ENCODE measurements at regions not wholly inside any gene's neighbourhood (a gene's known extent, or its start where the extent isn't known, plus 50 kb on each side); places are given as distances from the start of the nearest gene placed in this dataset.

DNA sequence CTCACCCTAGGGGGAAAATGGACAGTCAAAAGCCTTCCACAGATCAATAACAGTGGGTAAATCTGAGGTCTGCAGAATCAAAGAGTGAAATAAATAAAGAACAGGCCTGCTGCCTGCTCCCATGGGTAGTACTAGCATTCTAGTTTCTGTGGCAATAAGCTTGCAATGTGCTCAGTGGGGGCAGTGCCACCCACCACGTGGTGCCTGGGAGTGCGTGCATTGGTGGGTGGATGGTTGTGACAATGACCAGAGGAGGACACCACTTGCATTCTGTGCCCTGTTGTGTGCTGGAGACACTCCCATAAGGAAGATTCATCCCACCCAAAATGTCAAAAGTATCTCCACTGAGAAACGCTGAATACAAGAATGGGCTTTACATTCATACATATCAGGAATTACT lies 95.5 kb upstream of the NEDD9 start:
- Mint-ChIP-seq H3K27me3 (no peaks in the 10 kb centered on the region), H3K9me3 (no peaks in the 10 kb centered on the region), H3K4me3 (no peak overlapping the region), H3K27ac (peak overlapping the region; percentile 39), H3K36me3 (peaks cover 20% of the 10 kb centered on the region), H3K4me1 (peaks cover 50% of the 10 kb centered on the region)
- ATAC-seq (ENCODE audit: low read depth) = no peak
- DNase-seq (ENCODE audit: low spot score in 2 of 2) = no peak

DNA sequence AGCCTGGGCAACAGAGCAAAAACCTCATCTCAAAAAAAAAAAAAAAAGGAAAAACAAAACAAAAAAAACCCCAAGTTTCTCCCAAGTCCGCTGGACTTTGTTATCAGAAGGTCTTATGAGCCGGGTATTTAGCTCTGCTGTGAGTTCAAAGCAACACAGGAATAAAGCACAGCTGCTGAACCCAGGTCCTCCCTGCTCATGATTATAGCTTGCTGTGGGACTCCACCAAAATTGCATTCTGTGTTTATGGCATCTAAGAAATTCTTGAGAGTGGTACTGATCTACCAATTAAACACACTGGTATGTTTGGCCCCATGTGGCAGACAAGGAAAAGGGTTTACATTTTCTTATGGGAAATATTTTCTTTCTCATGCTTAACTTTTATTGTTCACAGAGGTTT lies 93.6 kb upstream of the NEDD9 start:
- Mint-ChIP-seq H3K36me3 (peaks cover 20% of the 10 kb centered on the region), H3K4me3 (no peak overlapping the region), H3K9me3 (no peaks in the 10 kb centered on the region), H3K27ac (no peak overlapping the region), H3K27me3 (no peaks in the 10 kb centered on the region), H3K4me1 (peaks cover 38% of the 10 kb centered on the region)
- ATAC-seq (ENCODE audit: low read depth) = no peak
- no peak for DNase-seq (ENCODE audit: low spot score in 2 of 2)

DNA sequence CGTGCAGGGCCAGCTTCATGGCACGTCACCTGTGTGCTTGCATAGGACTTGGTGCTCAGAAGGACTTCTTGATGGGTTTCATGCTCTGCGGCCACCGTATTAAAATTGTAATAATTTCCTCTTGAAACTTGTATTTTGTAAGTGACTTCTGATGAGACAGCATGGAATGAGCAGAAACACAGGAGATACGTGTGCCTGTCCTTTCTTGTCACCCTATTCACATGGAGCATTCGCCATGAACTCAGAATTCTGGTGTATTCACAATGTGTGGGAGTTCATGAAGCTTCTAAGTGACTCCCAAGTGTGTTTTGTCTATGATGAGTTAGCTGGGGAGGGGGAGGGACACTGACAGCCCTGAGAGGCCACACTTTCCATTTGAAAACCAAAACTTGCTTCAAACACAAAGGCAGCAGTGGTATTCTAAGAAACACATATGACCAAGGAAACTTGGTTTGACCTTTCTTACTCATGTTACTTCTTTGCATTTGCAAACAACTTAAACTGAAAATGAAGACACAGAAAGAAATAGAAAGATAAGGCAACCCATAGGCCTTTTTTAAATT lies 92.1 kb upstream of the NEDD9 start:
- Mint-ChIP-seq H3K36me3 (peaks cover 31% of the 10 kb centered on the region), H3K9me3 (no peaks in the 10 kb centered on the region), H3K4me1 (peaks cover 34% of the 10 kb centered on the region), H3K27ac (peak overlapping the region; percentile 78), H3K27me3 (no peaks in the 10 kb centered on the region), H3K4me3 (no peak overlapping the region)
- ATAC-seq (ENCODE audit: low read depth) (no peak), DNase-seq (ENCODE audit: low spot score in 2 of 2) (no peak)

DNA sequence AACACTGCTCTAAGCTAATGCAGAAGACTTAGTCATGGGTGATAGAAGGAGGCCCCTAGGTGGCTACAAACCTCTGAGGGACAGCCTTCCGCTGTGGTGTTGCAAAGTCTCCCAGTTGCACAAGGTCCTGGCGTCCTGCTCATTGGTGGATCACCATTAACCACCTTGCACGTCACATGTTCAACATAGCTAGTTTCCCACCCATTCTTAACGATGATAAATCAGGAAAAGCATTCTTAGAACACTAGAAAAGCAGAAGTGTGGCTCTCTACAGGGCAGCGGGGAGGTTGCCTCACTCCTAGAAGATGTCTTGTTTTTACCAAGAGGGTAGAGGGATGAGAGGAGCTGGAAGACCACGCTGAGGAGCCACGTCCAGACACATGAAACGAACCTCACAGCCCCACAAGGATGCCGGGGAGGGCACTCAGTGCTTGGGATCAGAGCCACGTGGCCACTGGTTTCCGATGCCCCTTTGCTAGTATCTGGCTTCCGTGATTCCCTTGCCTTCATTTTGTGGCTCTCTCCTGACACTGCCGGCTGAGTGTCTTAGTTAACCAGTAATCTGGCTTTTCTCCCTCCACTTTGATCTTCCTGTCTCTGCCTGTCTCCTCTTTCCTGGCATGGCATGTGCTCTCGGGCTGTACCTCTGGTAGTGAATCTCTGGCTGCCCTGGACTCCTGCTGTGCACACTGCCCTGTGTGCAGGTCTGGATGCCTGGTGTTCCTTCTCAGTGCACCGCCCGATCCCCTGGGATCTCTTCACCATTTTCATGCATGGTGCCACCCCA lies 91.4 kb upstream of the NEDD9 start:
- Mint-ChIP-seq H3K36me3 (peaks cover 35% of the 10 kb centered on the region), H3K4me3 (no peak overlapping the region), H3K9me3 (no peaks in the 10 kb centered on the region), H3K27ac (peak overlapping the region; percentile 78), H3K4me1 (peaks cover 35% of the 10 kb centered on the region), H3K27me3 (no peaks in the 10 kb centered on the region)
- peak; percentile 51 for ATAC-seq (ENCODE audit: low read depth)
- DNase-seq (ENCODE audit: low spot score in 2 of 2) = no peak

DNA sequence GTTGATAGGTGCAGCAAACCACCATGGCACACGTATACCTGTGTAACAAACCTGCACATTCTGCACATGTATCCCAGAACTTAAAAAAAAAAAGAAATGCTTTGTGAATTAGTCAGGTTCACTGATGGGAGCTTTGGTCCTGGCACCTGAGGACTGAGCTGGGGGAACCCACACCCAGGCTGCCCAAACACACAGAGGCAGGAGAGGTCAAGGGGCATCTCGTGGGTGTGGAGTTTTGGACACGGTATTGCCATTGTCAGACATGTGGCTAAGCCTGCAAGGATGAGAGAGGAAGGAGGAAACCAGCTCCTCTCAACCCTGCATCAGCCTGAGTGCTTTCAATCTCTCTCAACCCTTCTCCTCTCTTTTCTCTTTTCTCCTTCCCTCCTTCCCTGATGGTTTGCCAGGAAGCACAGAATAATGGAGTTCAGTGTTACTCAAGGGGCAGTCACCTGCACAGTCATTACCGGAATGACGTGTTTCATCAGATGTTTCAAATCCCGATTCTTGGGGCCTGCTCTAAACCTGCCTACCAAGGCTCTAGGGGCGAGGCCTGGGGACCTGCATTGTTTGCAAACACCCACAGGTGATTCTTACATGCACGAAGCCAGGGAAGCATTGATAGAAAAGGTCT lies 89.9 kb upstream of the NEDD9 start:
- H3K9me3 Mint-ChIP-seq = no peaks in the 10 kb centered on the region
- H3K27me3 Mint-ChIP-seq = no peaks in the 10 kb centered on the region
- no peak for ATAC-seq (ENCODE audit: low read depth)
- peaks cover 29% of the 10 kb centered on the region for H3K36me3 Mint-ChIP-seq
- H3K27ac Mint-ChIP-seq = peak overlapping the region; percentile 4
- peaks cover 34% of the 10 kb centered on the region for H3K4me1 Mint-ChIP-seq
- H3K4me3 Mint-ChIP-seq = no peak overlapping the region
- DNase-seq (ENCODE audit: low spot score in 2 of 2) = no peak

DNA sequence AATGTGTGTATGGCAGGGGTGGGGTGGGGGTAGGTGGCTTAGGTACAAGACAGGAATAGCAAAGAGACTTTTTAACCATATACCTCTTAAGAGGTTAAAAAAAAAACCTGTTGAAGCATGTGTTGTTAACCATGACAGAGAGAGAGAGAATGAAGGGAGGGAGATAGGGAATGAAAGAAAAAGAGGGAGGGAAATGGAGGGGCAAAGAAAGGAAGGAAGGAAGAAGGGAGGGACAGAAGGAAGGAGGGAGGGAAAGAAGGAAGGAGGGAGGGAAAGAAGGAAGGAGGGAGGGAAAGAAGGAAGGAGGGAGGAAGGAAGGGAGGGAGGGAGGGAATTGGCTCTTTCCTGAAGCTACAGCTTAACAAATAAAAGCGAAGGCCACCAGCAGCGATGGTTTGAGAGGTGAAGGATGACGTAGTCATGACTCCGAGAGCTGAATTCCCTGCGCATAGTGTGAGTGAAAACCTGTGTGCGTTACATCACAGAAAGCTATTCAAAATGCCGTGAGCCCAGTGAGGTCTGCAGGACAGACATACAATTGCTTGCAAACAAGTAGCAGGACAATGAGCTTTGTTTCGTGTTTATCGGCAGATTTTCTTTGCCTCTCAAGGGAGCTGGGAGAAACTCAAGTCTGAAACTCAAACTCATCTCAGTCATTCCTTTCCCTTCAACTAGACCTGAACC lies 88.6 kb upstream of the NEDD9 start:
- Mint-ChIP-seq H3K4me3 (no peak overlapping the region), H3K9me3 (no peaks in the 10 kb centered on the region), H3K4me1 (peaks cover 34% of the 10 kb centered on the region), H3K36me3 (peaks cover 36% of the 10 kb centered on the region), H3K27me3 (no peaks in the 10 kb centered on the region), H3K27ac (peak overlapping the region; percentile 76)
- ATAC-seq (ENCODE audit: low read depth) (no peak), DNase-seq (ENCODE audit: low spot score in 2 of 2) (no peak)

DNA sequence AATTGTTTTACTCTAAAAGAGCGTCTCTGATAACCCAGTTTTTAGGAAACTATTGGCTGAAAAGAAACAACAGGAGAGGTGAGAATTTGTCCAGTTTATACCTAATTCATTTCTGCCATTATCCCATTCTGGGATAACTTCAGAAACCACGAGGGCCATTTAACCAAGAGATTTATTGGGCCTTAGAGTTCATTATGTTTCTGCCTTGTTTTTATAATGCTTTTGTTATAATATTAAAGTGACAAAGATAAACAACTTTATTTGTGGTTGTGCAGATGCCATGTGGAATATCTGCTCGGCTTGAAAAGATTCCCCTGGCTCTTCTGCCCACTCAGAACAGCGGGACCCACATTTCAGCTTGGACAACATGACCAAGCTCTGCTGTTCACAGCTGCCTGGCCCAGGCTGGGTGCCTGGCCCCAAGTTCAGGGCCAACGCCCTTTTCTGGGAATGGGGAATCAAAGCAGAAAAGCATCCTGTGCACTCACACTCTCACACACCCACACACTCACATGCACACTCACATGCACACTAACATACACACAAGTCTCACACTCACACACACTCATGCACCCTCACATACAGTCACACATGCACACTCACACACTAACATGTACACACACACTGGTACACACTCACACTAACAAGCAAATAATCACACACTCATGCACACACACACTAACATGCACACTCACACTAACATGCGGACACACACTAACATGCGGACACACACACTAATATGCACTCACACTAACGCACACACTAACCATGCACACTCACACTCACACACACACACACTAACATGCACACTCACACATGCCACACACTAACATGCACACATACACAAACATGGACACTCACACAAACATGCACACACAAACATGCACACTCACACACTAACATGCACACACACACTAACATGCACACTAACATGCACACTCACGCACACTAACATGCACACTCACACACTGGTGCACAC lies 86.7 kb upstream of the NEDD9 start:
- H3K27ac Mint-ChIP-seq = peak overlapping the region; percentile 76
- H3K4me1 Mint-ChIP-seq = peaks cover 28% of the 10 kb centered on the region
- peaks cover 43% of the 10 kb centered on the region for H3K36me3 Mint-ChIP-seq
- DNase-seq (ENCODE audit: low spot score in 2 of 2) (no peak), ATAC-seq (ENCODE audit: low read depth) (no peak)
- H3K4me3 Mint-ChIP-seq = no peak overlapping the region
- no peaks in the 10 kb centered on the region for H3K9me3 Mint-ChIP-seq
- H3K27me3 Mint-ChIP-seq = no peaks in the 10 kb centered on the region

DNA sequence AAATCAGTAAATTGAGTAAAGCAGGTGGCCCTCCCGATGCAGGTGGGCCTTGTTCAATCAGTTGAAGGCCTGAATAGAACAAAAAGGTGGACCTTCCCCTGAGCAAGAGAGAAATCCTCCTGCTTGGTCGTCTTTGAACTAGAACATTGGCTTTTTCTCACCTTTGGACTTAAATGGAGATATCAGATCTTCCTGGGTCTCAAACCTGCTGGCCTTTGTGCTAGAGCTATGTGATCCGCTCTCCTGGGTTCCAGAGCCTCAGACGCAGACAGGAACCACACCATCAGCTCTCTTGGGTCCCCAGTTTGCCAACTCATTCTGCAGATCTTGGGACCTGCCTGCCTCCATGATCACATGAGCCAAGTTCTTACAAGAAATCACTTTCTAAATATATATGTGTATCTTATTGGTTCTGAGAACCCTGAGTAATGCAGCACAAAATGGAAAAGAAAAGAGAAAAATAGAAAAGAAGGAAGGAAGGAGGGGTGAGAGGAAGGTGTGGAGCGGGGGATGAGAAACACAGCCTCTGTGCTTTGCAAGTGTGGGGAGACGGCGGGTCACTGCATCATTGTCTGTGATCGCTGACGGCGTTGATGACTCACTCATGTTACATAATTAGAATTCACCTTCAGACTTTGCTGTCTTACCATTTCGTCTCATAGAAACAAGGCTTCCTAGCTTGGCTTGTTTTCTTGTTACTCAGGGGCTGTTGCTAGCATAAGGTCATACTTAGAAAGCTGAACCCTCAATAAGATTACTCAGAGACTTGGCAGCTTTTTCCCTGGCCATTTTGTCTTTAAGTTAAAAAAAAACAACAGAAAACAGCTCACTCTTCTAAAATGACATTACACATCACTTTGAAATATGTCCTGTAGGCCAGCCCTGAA lies 85.7 kb upstream of the NEDD9 start:
- H3K36me3 Mint-ChIP-seq = peaks cover 45% of the 10 kb centered on the region
- no peak overlapping the region for H3K4me3 Mint-ChIP-seq
- peak; percentile 93 for ATAC-seq (ENCODE audit: low read depth)
- DNase-seq (ENCODE audit: low spot score in 2 of 2) = peak in 1 of 2 donors; percentile 27
- H3K4me1 Mint-ChIP-seq = peaks cover 25% of the 10 kb centered on the region
- no peaks in the 10 kb centered on the region for H3K27me3 Mint-ChIP-seq
- H3K27ac Mint-ChIP-seq = peak overlapping the region; percentile 49
- peaks cover 3% of the 10 kb centered on the region for H3K9me3 Mint-ChIP-seq

DNA sequence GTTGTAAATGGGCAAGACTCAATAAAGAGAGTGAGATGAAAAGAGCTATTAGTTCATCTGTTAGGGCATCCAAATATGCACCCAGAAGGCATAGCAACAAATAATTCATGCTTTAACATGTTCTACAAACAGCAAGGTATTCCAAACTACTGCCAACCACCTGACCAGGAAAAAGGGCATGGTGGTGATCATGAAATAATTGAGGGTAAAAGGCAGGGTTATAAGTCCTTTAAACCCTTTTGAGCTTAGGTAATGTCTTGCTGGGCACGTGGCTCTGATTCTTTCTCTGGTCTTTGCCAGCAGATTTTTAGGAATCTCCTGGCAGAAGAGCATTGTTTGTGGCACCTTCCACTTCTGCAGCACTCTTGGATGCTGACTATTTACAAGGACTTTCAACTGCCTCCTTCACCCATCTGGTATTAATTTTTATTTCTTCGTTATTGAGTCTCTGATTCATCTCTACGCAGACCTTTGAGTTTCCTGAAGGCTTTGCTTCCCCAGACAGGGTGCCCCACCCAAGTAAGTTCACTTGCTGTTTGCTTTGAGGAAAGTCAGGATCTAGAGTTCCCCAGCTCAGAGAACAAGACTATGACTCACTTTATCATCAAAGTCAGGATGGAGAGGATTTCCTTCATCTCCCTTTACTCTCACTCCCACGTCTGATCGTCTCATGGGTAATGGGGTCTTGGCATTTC lies 83.4 kb upstream of the NEDD9 start:
- peaks cover 6% of the 10 kb centered on the region for H3K9me3 Mint-ChIP-seq
- H3K27ac Mint-ChIP-seq = peak overlapping the region; percentile 43
- ATAC-seq (ENCODE audit: low read depth) (no peak), DNase-seq (ENCODE audit: low spot score in 2 of 2) (no peak)
- peaks cover 49% of the 10 kb centered on the region for H3K36me3 Mint-ChIP-seq
- H3K27me3 Mint-ChIP-seq = no peaks in the 10 kb centered on the region
- H3K4me1 Mint-ChIP-seq = peaks cover 31% of the 10 kb centered on the region
- no peak overlapping the region for H3K4me3 Mint-ChIP-seq

DNA sequence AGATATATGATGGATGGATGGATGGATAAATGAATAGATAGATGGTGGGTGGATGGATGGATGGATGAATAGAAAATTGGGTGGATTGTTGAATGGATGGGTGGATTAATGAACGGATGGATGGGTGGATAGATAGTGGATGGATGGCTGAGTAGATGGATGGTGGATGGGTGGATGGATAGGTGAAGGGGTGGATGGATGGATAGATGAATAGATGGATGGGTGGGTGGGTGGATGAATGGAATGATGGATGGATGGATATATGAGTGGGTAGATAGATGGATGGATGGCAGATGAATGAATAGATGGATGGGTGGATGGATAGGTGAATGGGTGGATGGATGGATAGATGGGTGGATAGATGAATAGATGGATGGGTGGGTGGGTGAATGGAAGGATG lies 80.7 kb upstream of the NEDD9 start:
- peaks cover 6% of the 10 kb centered on the region for H3K9me3 Mint-ChIP-seq
- H3K36me3 Mint-ChIP-seq = peaks cover 45% of the 10 kb centered on the region
- H3K27ac Mint-ChIP-seq = no peak overlapping the region
- H3K27me3 Mint-ChIP-seq = no peaks in the 10 kb centered on the region
- H3K4me3 Mint-ChIP-seq = no peak overlapping the region
- H3K4me1 Mint-ChIP-seq = peaks cover 22% of the 10 kb centered on the region
- ATAC-seq (ENCODE audit: low read depth) (no peak), DNase-seq (ENCODE audit: low spot score in 2 of 2) (no peak)

DNA sequence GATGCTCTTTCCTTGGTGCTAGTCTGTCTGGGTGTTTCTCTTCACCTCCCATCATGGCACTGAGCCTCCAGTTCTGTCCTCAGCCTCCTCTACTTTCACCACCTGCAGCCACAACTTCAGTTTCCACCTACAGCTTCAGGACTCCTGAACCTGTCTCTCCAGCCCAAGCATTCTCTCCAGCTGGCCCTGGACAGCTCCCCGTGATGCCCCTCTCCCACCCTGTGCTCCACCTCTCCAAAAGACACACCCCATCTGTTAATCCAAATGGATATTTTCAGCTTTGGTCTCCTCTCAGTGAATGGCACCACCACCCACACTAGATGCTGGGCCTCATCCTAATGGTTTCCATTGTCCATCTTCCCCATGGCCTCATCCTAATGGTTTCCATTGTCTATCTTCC lies 79.5 kb upstream of the NEDD9 start:
- Mint-ChIP-seq H3K36me3 (peaks cover 43% of the 10 kb centered on the region), H3K27ac (peak overlapping the region; percentile 8), H3K27me3 (no peaks in the 10 kb centered on the region), H3K4me3 (no peak overlapping the region), H3K4me1 (peaks cover 19% of the 10 kb centered on the region), H3K9me3 (peaks cover 6% of the 10 kb centered on the region)
- DNase-seq (ENCODE audit: low spot score in 2 of 2) (no peak), ATAC-seq (ENCODE audit: low read depth) (no peak)

DNA sequence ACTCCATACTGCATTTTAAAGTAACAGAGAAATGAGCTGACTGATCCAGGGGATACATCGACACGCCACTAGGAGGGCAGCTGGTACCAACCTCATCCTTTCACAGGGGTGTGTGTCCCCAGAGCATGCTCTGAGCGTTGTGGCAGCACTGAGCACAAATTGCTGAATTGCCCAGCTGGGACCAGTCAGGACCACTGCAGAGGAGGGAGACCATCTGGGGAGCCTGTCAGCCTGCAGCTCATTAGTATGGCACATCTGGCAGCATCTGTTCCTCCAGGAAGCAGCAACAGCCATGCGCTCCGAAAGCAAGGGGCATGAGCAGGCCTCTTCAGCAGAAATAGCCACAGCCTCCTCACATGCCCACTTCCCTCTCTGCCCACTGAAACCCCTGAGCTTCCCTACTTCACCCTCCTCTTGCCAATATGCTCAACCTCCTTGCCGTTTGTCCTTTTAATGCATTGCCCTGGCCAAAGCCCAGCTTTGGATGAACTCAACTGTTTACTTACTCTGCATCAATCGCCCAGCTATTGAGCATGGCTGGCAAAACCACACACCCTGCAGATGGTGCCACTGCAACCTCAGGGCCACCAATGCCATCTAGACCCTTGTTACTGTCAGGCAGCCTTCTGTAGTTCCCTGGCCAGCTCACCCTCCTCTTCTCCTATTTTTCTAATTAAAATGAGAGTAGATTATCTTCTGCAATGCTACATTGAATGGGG lies 77.6 kb upstream of the NEDD9 start:
- peaks cover 6% of the 10 kb centered on the region for H3K9me3 Mint-ChIP-seq
- peak overlapping the region; percentile 2 for H3K27ac Mint-ChIP-seq
- H3K4me3 Mint-ChIP-seq = no peak overlapping the region
- ATAC-seq (ENCODE audit: low read depth) (no peak), DNase-seq (ENCODE audit: low spot score in 2 of 2) (no peak)
- peaks cover 45% of the 10 kb centered on the region for H3K36me3 Mint-ChIP-seq
- H3K4me1 Mint-ChIP-seq = peaks cover 19% of the 10 kb centered on the region
- H3K27me3 Mint-ChIP-seq = no peaks in the 10 kb centered on the region
